H4 (cell line): ENCODE measurements at regions not wholly inside any gene's neighbourhood (a gene's known extent, or its start where the extent isn't known, plus 50 kb on each side); places are given as distances from the start of the nearest gene placed in this dataset.
"Not testable (repeated sequence)": the region's sequence is repeated elsewhere in the genome, so short reads cannot be mapped to it uniquely, and the experiment has no call there.

Source experiments
- DNase-seq: peaks from one replicate; pipeline ENCODE4 v3.0.0-alpha.2; 2015; ENCODE audit warnings: low spot score

DNA sequence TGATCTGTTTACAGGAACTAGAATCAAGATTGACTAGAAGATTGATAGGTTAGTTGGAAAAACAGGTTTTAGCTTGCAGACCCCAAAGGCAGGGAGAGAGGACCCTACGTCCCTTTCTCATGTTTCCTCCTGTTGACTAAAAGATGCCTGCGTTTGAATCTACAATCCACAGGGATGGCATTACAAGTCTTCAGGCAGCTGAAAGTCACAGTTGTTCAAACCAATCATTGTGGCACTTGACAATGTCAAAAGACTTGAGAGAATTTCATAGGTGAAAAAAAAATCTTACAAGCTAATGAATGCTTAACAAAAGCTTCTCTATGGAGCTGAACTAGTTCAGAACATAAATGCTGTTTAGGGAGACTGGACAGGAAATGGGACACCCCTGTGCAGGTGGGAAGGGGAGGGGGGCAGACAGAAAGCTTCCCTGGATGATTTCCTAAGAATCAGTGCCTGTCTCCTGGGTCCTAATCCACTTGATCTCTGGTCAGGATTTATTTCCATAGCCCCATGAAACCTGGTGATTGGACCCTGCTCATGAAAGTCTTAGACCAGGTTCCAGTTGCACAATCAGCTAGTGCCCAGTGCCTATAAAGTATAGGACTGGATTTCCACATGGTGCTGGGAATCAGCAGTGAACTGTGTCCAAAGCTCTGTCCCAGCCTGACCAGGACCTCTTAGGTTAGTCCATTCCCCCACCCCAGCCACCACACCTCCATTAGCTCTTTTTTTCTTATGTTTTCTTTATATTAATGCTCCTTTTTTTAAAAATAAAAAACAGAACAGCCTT, 91.6 kb upstream of the BCAR3 start:
- DNase-seq, result no peak

DNA sequence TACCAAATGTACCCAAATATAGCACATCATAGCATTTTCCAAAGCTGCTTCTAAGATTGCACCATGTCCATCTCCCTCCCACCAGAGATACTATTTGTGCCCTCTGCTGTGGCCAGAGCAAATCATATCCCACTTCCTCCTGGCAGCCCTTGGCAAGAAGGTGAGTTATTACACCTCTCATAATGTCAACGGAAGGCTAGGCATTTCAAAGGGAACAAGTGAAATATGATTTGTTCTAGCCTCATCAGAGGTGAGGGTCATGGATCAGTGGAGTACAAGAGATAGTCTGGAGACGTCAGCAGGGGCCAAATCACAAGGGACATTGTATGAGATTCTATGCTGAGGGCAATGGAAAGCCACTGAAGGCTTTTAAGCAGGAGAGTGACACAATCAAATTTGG, 90.2 kb upstream of the BCAR3 start:
- DNase-seq, result no peak

DNA sequence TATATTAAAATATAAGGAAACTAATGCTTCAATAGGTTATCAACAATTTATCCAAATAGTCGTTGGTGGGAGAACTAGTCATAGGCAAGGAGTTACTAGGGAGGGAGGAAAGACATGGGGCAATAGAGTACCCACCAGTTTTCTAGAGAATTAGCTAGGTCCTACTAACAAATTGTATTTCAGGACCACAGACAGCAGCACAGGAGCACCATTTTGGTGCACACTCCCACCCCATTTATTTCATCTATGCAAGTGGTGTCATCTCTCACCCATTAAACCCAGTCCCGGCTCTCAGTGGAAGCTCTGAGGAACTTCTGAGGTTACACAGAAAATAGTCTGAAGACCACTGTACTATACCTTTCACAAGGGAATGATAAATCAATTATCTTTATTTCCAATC, 89.0 kb upstream of the BCAR3 start:
- no peak for DNase-seq

DNA sequence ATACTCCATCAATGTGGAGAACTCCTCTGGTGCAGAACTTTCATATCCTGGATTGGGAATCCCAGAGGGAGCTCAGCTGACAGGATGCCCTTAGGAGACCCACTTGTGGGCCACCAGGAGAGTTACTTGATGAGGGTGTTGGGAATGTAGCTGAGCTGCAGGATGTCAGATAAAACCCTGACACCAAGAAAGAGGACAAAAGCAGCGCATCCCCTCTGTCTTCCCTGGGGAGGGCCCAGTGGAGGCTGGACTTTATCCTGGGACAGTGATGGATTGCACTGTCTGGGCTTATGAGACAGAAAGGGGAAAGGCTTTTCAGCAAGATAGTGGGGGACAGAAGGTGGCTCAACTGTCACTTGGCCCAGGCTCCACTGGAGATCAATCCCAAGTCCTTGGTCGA, 88.1 kb upstream of the BCAR3 start:
- DNase-seq, result no peak

DNA sequence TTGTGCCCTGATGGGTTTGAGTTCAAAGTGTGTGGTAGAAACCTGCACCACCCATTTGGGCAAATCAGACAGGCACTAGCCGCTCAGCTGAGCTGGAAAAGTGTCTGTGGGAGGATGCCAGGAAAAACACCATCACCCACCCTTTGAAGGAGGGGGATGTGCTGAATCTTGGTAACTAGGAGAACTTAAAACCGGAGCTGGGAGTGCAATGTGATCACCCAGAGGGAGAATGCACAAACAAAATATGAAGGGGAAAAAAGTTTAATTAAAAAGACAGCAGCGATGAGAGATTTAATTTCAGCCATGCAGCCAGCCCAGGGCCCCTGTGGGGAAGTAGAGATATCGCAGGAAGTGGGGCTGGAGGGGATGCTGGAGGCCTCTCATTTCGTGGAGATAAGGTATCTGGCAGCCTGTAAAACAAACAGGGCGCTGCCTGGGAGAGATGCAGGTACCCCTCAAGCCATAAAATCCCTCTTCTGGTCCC, 86.8 kb upstream of the BCAR3 start:
- no peak for DNase-seq

DNA sequence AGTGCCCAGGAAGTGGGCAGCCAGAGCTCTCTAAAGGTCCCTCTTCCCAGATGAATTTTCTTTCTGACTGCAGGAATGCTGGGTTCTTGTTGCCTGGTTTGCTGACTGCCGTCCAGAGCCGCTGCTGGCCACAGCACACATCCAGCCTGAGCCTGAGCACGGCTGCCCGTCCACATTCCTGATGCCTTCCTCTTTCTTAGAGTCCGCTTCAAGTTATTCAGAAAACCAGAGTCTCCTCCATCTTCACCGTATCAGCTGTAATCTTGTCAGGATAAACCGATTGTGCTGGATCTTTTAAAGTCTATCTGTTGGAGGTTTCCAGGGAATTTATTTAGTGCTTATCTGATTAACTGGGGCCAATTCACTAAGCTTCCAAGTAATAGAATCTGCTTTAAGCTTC, 84.8 kb upstream of the BCAR3 start:
- no peak for DNase-seq

DNA sequence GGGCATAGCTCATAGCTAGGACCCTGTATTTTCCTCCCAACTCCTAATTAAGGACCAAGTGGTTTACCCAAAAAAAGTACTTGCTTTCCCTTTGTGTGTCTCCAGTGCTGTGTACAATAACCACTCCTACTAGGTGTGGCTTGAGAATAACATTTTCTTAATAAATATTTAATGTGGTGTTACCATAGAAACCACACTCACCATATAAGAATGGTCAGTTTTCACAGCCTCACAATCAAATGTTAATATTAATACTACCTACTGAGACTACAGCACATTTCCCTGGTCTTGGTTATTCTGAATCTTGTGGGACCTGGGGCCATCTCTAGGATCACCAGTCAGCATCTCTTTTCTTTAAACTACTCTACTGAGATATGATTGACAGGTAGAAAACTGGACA, 83.5 kb upstream of the BCAR3 start:
- no peak for DNase-seq

DNA sequence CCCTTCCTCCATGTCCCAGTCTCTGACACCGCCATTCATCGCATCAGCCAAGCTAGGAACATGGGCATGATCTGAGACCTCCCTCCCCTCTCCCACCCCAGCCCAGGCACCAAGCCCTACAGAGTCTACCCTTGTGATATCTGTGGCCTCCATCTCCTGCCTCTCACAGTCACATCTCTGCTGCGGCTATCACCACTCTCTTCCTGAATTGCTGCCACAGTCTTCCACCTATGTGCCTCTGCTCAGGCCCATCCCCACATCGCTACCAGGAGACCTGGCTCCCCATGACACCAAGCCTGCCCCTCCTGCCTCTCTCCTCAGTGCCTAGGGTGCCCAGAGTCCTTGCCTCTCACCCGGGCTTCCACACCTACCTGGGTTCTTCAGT, 82.7 kb upstream of the BCAR3 start:
- DNase-seq, result no peak

DNA sequence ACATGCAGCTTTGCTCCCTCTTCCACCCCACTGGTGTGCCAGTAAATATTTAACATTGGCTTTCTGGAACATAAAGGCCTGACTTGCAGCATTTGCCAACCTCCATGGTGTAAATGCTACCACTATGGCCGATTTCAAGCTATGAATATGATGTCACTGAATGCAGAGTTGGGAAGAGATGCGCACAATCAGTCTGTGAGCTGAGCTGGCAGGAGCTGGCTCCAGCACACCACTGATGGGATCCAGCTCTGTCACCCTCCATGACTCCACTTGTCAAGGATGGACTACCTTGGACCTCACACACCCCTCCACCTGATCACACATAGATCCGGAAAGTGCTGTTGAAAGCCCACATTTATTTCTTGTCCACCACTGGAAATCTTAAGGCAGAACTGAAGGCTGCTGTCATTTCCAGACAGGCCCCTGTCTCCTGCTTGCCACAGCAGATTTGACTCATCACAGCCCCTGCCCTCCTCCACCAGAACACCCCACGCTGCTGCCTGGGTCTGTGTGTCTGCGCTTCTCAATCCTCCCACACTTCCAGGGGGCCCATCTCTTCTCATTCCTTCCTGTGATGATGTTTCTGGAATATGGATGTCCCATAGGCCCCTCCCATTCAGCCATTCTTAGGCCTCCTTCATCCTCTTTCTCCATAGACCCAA, 82.2 kb upstream of the BCAR3 start:
- DNase-seq, result no peak

DNA sequence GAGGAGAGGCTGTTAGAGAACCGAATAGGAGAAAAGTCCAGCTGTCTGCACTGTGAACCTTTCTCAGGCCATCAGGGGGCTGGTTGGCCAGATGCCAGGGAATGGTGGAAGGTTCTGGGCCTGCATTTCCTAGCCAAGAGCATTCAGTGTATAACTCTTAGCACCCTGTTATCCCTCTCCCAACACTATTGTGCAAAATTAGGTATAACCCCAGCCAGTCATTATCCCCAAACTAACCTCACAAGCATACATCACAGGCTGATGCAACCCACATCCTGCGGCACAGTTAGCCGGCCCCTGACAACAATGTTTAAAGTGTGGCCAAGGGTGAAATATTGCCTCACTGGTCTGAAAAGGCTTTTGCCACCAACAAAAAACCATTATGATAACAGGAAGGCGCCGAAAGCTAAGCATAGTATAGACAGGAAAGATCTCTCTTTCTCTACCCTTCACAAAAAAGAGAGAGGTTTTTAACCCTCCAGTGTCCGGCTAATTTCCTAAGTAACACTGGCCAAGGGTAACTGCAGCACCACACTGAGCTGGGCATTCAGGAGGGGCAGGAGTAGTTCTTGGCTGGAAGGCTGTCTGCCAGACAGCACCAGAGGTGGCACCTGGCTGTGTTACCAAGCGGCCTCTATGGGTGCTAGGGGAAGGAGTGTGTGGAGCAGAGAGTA, 77.3 kb upstream of the BCAR3 start:
- DNase-seq, result peak; percentile 92

DNA sequence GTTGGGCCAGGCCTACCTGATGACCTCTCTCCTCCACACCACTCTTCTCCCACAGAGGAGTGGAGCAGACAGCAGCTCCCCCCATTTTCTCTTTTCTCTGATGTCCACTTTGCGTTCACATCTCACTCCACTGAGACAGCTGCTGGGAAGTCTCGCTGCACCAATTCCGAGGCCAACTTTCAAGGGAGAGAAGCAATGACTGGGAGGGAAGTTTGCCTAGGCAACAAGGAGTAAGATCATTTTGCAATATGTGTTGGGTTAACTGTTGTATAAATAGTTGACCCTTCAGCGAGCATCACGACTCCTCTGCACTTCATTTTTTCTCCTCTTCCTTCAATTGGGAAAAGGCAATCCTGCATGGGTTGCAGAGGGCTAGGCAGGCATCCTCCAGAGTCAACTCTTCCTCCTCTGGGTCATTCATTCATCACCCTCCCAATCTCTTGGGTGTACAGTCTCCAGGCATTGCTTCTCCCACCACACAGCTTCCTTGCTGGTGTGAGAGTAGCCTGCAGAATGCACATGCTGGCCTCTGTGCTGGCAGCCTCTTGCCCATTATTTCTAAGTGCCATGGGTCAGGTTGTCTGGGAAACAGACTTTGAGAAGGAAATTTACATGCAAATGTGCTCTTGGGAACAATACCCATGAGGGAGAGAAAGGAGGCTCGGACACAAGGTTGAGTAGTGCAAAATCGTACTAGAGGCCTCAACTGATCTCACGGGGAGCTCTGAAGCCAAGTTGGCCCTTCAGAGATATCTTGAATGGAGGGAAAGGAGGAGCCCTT, 75.8 kb upstream of the BCAR3 start:
- DNase-seq, result no peak

DNA sequence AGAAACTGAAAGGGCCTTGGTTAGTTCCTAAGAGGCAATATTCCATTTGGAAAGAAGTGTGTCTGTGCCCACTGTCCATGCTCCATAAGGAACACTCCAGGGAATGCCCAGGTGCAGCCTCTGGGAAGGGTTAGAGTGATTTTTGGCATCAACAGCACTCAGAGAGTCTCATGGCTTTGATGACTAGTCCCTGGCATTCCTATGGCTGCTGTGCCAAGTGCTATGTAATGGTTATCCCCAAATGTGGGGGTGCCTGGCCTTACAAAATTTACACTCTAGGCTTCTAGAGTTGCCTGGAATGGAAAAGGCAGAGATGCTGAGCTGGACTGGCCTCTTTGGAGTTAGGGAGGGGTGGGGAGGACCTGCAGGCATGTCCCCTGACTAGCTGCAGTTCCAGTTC, 75.0 kb upstream of the BCAR3 start:
- no peak for DNase-seq

DNA sequence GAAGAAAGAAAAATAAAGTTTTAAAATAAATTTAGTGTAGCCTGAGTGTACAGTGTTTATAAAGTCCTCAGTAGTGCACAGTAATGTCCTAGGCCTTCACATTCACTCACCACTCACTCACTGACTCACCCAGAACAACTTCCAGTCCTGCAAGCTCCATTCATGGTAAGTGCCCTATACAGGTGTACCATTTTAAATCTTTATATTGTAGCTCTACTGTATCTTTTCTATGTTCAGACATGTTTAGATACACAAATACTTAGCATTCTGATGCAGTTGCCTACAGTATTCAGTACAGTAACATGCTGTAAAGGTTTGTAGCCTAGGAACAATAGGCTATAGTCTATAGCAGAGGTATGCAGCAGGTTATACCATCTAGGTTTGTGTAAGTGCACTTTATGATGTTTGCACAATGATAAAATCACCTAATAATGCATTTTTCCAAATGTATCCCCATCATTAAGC, 73.6 kb upstream of the BCAR3 start:
- DNase-seq, result not testable (repeated sequence)

DNA sequence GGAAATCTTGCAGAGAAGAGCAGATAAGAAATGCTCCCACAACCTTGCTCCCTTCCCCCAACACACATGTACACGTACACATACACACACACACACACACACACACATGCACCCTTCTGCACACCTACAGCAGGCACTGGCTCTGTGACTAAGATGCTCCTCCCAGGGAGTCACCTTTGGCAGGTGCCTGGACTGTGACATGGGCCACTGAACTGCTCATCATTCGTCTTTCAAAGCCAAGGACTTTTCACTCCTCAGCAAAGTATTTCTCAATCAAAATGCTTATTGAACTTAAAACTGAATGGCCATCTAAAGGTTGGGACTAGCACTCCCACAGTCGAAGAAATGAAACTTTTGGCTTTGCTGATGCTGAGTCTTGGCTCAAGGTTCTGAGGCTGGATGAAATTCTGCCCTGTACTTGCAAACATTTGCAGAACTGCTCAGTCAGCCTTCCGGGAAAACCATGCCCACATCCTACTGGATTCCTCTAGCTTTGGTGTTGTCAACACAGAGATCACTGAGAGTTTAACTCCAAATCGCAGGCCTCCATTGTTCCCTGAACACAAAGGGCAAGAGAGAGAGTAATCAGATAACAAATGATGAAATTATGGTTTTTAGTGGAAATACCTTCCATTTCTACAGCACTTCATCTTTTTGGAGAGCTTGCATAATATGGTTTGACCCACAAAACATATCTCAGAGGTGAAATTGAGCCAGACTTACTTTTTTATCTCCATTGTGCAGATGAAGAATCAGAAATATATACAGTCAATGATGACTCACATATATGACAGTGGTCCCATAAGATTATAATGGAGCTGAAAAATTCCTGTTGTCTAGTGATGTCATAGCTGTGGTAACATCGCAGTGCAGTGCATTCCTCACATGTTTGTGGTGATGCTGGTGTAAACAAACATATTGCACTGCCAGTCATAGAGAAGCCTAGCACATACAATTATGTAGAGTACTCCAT, 72.4 kb upstream of the BCAR3 start:
- DNase-seq, result peak; percentile 92

DNA sequence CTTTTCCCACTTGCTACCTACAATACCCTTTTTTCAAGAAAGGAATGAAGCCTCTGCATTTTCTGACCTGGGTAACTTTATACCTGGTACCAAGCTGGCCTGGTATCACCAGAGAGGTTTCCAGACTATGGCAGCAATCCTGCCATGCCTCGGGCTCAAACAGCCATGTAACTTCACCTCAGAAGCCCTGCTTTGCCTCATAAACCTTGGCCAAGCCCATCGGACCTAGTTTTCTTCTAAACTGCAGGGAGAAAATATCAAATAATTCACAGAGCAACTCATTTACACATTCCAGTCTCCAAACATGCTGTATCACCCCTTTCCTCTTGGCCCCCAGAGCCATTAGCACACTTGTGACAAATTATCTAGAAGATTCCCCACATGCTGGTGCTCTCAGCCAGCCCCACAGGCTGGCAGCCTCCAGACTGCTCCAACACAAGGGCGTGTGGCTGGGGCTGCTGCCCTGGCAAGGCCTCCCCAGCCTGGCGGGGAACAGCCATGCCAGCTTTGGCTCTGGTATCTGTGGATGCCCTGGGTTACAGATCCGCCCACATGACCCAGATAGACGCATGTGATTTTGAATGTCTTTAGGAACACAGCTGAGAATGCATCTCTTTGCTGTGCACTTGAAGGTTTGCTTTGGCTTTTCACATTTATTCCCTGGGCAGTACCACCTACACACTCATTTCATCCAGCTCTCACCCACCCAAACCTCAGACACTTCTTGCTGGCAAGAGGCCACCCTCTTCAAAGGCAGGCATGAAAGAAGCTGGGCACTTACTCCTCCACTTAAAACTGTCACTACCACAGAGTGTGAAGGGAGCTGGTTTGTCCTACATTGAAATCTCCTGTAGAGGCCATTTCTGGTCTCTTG, 70.0 kb upstream of the BCAR3 start:
- DNase-seq, result no peak

DNA sequence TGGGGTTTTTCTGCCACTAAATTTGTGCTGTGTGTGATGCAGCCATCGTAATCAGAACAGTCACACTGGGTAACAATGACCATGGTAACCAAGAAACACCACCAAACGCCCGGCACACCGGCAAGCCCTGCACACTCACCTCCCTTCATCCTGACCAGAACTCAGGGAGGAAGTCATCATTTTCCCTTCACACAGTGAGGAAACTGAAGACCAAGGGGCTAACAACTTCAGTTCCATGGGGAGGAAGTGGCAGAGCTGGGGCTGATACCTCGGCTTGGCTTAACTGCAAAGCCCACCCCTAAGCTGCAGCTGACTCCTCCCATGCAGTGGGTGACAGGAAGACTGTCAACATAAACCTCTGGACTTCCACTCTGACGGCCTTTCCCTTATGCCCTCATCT, 69.3 kb upstream of the BCAR3 start:
- DNase-seq, result no peak

DNA sequence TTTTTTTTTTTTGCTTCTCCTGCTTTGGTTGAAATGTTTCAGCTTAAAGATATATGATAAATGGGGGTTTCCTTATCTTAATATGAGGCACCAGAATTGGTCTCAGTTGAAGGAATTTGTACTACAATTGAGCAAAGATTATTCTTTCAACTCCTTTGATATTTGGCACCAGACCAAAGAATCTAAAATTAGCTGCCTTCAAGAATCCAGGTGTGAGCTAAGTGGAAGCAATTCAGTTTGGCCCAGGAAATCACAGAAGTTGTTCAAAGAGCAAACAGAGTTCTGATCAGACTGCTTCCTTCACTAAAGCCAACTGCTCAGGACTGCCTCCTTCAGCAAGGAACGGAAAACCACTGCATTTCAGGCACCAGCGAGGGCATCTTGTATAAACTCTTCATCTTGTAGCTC, 68.3 kb upstream of the BCAR3 start:
- DNase-seq, result peak; percentile 14

DNA sequence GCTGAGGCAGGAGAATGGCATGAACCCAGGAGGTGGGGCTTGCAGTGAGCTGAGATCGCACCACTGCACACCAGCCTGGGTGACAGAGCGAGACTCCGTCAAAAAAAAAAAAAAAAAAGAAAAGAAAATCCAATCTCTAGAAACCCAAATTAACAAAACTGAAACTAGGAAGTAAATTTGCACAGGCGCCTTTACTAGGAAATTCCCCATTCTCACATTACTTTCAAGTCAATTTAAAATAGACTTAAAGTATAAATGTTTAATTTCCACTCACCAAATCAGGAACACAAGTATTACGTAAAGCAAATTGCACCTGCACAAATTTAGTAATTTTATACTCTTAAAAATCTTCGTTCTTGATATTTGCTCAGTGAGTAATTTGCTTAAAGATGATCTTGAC, 67.8 kb upstream of the BCAR3 start:
- DNase-seq, result no peak

DNA sequence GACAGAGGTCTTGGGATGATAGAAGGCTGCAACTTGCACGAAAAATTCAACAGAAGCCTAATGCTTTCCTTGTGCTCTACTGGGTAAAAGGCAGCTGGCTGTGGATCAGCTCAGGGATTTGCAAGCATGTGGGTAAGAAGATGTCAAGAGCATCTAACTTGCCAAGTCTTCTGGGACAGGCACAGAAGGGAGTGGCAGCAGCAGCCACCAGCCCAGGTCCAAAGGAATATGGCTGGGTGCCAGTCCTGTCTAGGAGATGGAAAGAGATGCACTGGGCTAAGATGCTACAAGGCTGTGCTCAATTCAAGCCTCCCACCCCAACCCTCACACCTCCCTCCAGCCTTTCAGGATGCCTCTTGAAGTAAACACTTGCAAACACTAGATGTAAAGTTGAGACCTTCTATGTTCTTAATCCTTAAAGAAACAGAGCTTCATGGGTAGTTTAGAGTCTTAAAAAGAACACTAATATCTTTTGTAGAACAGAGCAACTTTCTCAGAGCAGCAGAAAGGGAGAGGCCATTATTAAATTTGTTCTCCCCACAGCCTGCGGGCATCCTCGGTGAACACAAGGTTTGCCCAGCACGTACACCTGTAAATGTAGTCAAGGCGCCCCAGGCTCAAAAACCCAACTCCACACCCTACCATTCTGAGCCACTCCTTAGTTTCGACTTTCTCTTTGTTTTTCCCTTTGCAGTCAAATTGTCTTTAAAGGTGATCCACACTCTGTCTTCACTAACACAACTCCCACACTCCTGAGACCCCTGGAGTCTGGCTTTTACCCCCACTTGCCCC, 64.6 kb upstream of the BCAR3 start:
- DNase-seq, result no peak
